ENCODE measurements at regions not wholly inside any gene's neighbourhood (a gene's known extent, or its start where the extent isn't known, plus 50 kb on each side); places are given as distances from the start of the nearest gene placed in this dataset.

- Histone ChIP-seq H3K79me2 (ENCODE audit: insufficient read depth, low read depth) (no peaks in the 10 kb centered on the region), H3K36me3 (ENCODE audit: insufficient read depth) (no peaks in the 10 kb centered on the region), H3K4me2 (no peak overlapping the region), H3K4me3 (IDR thresholded peaks at IDR 0.05; ENCODE audit: insufficient read depth, low read depth, low read length) (no peak overlapping the region), H3K9ac (no peak overlapping the region), H3K27ac (no peak overlapping the region), H4K20me1 (ENCODE audit: insufficient read depth) (no peaks in the 10 kb centered on the region), H3K27me3 (ENCODE audit: insufficient read depth, low read depth) (no peaks in the 10 kb centered on the region), H2AFZ (ENCODE audit: low read depth) (no peak overlapping the region), H3K4me1 (ENCODE audit: low read depth, poor library complexity, severe bottlenecking) (no peaks in the 10 kb centered on the region)
- TF ChIP-seq CTCF (conservative IDR thresholded peaks at IDR 0.05; ENCODE audit: low read depth, low read length): no peak
Measured at GRCh38 chr15:66933932-66934867, 131.2 kb upstream of the SMAD3 start.

- no peak overlapping the region for H3K4me2 ChIP-seq
- no peak overlapping the region for H3K9ac ChIP-seq
- H2AFZ ChIP-seq (ENCODE audit: low read depth): no peak overlapping the region
- no peaks in the 10 kb centered on the region for H3K36me3 ChIP-seq (ENCODE audit: insufficient read depth)
- no peak for TF ChIP-seq CTCF (conservative IDR thresholded peaks at IDR 0.05; ENCODE audit: low read depth, low read length)
- no peaks in the 10 kb centered on the region for H4K20me1 ChIP-seq (ENCODE audit: insufficient read depth)
- no peaks in the 10 kb centered on the region for H3K79me2 ChIP-seq (ENCODE audit: insufficient read depth, low read depth)
- H3K4me1 ChIP-seq (ENCODE audit: low read depth, poor library complexity, severe bottlenecking): no peaks in the 10 kb centered on the region
- no peak overlapping the region for H3K27ac ChIP-seq
- H3K27me3 ChIP-seq (ENCODE audit: insufficient read depth, low read depth): no peaks in the 10 kb centered on the region
- H3K4me3 ChIP-seq (IDR thresholded peaks at IDR 0.05; ENCODE audit: insufficient read depth, low read depth, low read length): no peak overlapping the region
Measured at GRCh38 chr15:66934868-66935520, 130.4 kb upstream of the SMAD3 start.

- H4K20me1 ChIP-seq (ENCODE audit: insufficient read depth): no peaks in the 10 kb centered on the region
- H3K4me3 ChIP-seq (IDR thresholded peaks at IDR 0.05; ENCODE audit: insufficient read depth, low read depth, low read length): no peak overlapping the region
- no peak overlapping the region for H3K27ac ChIP-seq
- no peaks in the 10 kb centered on the region for H3K27me3 ChIP-seq (ENCODE audit: insufficient read depth, low read depth)
- H3K4me2 ChIP-seq: no peak overlapping the region
- H3K36me3 ChIP-seq (ENCODE audit: insufficient read depth): no peaks in the 10 kb centered on the region
- TF ChIP-seq CTCF (conservative IDR thresholded peaks at IDR 0.05; ENCODE audit: low read depth, low read length): no peak
- no peak overlapping the region for H3K9ac ChIP-seq
- H3K79me2 ChIP-seq (ENCODE audit: insufficient read depth, low read depth): no peaks in the 10 kb centered on the region
- H3K4me1 ChIP-seq (ENCODE audit: low read depth, poor library complexity, severe bottlenecking): no peaks in the 10 kb centered on the region
- no peak overlapping the region for H2AFZ ChIP-seq (ENCODE audit: low read depth)
Measured at GRCh38 chr15:66935688-66936087, 129.7 kb upstream of the SMAD3 start.

- Histone ChIP-seq H3K27me3 (ENCODE audit: insufficient read depth, low read depth) (no peaks in the 10 kb centered on the region), H3K4me1 (ENCODE audit: low read depth, poor library complexity, severe bottlenecking) (no peaks in the 10 kb centered on the region), H3K9ac (no peak overlapping the region), H2AFZ (ENCODE audit: low read depth) (no peak overlapping the region), H4K20me1 (ENCODE audit: insufficient read depth) (no peaks in the 10 kb centered on the region), H3K79me2 (ENCODE audit: insufficient read depth, low read depth) (no peaks in the 10 kb centered on the region), H3K4me2 (no peak overlapping the region), H3K4me3 (IDR thresholded peaks at IDR 0.05; ENCODE audit: insufficient read depth, low read depth, low read length) (no peak overlapping the region), H3K27ac (no peak overlapping the region), H3K36me3 (ENCODE audit: insufficient read depth) (no peaks in the 10 kb centered on the region)
- TF ChIP-seq CTCF (conservative IDR thresholded peaks at IDR 0.05; ENCODE audit: low read depth, low read length): no peak
Measured at GRCh38 chr15:66936109-66936860, 129.1 kb upstream of the SMAD3 start.
